WERI-Rb-1 (cell line): ENCODE measurements at regions not wholly inside any gene's neighbourhood (a gene's known extent, or its start where the extent isn't known, plus 50 kb on each side); places are given as distances from the start of the nearest gene placed in this dataset.

Source experiments
- DNase-seq: peaks from one replicate; pipeline ENCODE4 v3.0.0-alpha.2; 2020
- H3K27ac ChIP-seq: fragments of 250-450 bp; sonication (Bioruptor Pico); 2 replicates; pipeline ENCODE4 v1.5.1; 2020; ENCODE audit warnings: mild to moderate bottlenecking, moderate library complexity
- H3K27me3 ChIP-seq: fragments of 250-450 bp; sonication (Bioruptor Pico); 2 replicates; pipeline ENCODE4 v1.5.1; 2021; ENCODE audit warnings: mild to moderate bottlenecking, low read depth, moderate library complexity; ENCODE audit not compliant: insufficient read depth, severe bottlenecking
- H3K36me3 ChIP-seq: fragments of 250-450 bp; sonication (Bioruptor Pico); 2 replicates; pipeline ENCODE4 v1.5.1; 2020; ENCODE audit warnings: mild to moderate bottlenecking, moderate library complexity
- H3K4me3 ChIP-seq: 2 replicates; pipeline ENCODE4 v1.5.1; 2011; ENCODE audit warnings: low read depth, mild to moderate bottlenecking, control low read depth, low read length
- H3K9me3 ChIP-seq: fragments of 250-450 bp; sonication (Bioruptor Pico); 2 replicates; pipeline ENCODE4 v1.5.1; 2021; ENCODE audit warnings: mild to moderate bottlenecking, moderate library complexity; ENCODE audit not compliant: severe bottlenecking
- TF ChIP-seq, protein P1 (sequence below): IDR thresholded peaks from 2 replicates; pipeline ENCODE4 v1.5.1; 2011; ENCODE audit warnings: low read depth, mild to moderate bottlenecking, control low read depth, inconsistent platforms, low read length

DNA sequence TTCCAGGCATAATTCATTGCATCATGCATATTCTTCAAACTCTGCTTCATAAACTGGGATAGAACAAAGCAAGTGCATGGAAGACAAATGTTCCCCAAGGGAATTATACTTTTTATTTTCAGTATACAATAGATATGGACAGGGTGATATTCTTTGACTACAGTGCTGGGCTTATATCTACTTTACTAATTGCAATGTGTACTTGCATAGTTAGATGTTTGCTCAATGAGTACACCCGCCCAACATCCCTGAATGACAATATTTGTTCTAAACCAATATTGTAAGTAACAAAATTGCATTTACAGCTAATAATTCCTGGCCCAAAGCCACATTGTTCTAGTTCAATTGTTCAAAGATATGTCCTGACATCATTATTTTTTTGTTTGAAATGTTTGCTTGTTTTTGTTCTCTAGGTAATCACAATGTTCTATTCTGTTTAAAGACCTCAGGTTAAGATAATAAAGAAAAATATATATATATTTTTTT lies 171.4 kb downstream of the PTN start:
- Histone ChIP-seq H3K9me3 (no peaks in the 10 kb centered on the region), H3K4me3 (no peak overlapping the region), H3K36me3 (no peaks in the 10 kb centered on the region), H3K27ac (no peak overlapping the region), H3K27me3 (no peaks in the 10 kb centered on the region)
- TF ChIP-seq, protein P1, sequence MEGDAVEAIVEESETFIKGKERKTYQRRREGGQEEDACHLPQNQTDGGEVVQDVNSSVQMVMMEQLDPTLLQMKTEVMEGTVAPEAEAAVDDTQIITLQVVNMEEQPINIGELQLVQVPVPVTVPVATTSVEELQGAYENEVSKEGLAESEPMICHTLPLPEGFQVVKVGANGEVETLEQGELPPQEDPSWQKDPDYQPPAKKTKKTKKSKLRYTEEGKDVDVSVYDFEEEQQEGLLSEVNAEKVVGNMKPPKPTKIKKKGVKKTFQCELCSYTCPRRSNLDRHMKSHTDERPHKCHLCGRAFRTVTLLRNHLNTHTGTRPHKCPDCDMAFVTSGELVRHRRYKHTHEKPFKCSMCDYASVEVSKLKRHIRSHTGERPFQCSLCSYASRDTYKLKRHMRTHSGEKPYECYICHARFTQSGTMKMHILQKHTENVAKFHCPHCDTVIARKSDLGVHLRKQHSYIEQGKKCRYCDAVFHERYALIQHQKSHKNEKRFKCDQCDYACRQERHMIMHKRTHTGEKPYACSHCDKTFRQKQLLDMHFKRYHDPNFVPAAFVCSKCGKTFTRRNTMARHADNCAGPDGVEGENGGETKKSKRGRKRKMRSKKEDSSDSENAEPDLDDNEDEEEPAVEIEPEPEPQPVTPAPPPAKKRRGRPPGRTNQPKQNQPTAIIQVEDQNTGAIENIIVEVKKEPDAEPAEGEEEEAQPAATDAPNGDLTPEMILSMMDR: no peak
- no peak for DNase-seq

DNA sequence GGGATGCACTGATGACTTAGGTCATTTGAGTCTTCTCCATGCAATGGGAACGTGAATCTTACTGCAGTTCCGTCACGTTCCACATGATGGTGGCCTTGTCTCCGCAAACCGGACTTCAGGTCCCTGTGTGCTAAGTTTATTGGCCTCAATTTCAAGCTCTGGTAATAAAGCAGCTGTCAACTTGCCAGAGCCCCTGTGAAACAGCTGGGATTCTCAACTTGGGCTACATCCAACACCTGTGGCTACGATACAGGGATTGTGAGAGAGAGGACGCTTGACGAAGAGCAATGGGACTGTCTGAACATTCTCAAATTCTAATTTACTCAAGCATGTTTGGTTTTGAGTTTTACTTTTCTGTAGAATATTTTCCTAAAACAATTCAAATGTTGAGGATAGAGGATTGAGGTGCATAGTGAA lies 174.2 kb downstream of the PTN start:
- Histone ChIP-seq H3K9me3 (no peaks in the 10 kb centered on the region), H3K36me3 (no peaks in the 10 kb centered on the region), H3K4me3 (no peak overlapping the region), H3K27me3 (no peaks in the 10 kb centered on the region), H3K27ac (no peak overlapping the region)
- DNase-seq: peak; percentile 49
- TF ChIP-seq, protein P1: peak; percentile 88

DNA sequence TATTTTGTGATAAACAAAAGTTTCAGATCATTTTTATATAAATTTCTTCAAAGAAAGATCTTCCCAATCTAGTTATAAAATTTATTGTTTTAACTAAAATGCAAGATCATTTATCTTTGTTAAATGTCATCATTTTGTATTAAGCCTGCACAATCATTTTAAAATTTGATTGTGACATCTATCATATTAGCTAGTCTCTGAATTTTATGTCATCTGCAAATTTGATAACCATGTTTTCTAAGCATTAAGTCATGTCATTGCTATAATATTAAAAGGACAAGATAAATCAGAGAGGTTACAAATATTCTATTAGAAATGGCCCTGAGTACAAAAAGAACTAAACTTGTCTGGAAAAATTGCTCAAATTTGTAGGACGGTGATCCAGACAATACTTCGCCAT lies 175.9 kb downstream of the PTN start:
- H3K4me3 ChIP-seq: no peak overlapping the region
- TF ChIP-seq, protein P1: no peak
- H3K27ac ChIP-seq: no peak overlapping the region
- no peaks in the 10 kb centered on the region for H3K9me3 ChIP-seq
- no peaks in the 10 kb centered on the region for H3K27me3 ChIP-seq
- H3K36me3 ChIP-seq: no peaks in the 10 kb centered on the region
- DNase-seq: no peak

DNA sequence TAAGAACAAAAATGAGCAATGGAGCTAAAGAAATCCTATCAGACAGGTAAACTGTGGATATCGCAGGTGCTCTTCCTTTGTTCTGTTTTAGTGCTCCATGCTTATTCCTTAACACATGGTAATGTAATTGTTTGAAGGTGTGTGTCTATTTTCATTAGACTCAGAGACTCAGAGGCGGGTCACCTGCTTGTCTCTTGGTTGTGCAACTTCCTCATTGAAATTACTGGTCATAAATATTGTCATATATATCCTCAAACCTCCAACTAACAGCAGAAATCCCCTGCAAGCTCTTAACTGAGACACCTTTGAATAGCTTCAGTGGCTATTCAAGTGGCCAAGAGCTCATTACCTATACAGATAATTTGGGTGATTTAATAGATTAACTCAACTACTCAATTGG lies 177.2 kb downstream of the PTN start:
- Histone ChIP-seq H3K27ac (no peak overlapping the region), H3K9me3 (no peaks in the 10 kb centered on the region), H3K36me3 (no peaks in the 10 kb centered on the region), H3K4me3 (no peak overlapping the region), H3K27me3 (no peaks in the 10 kb centered on the region)
- no peak for DNase-seq
- TF ChIP-seq, protein P1: no peak

DNA sequence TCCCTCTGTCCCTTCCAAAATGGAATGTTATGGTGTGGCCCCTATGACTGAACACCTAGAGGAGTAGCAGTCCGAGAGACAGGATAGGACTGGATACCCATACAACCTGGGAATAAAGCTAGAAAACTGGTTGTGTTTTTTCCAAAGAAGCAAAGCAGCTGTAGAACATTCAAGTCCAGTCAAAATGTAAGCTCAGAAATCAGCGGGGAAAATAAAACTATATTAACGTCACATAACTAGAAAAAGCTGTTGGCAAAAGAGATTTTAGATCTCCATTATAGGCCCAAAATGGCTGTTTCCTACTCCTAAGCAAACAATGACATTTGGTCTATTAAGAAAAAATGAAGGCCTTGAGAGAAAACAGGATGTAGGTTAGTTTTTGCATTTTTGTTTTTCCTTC lies 177.7 kb downstream of the PTN start:
- TF ChIP-seq, protein P1: no peak

DNA sequence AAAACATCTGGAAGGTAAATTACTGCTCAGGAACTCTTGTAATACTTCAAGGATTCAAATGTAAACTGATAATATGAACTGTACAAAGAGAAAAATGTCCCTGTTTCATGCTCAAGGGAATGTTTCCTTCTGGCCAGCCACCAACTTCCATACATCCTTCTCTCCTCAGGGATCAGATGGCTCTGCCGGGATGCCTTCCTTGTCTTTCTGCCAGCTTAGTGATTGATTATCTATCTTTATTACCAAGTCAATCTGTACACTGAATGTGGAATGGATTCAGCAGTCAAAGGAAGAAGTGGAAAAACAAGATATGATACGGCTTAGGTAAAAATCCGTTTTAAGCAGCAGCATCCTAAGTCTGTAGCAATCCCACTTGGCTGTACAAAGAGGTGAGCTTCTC lies 178.3 kb downstream of the PTN start:
- no peaks in the 10 kb centered on the region for H3K9me3 ChIP-seq
- H3K4me3 ChIP-seq: no peak overlapping the region
- no peaks in the 10 kb centered on the region for H3K27me3 ChIP-seq
- TF ChIP-seq, protein P1: no peak
- no peak for DNase-seq
- H3K27ac ChIP-seq: no peak overlapping the region
- H3K36me3 ChIP-seq: no peaks in the 10 kb centered on the region

More for the DNA sequence above, 177.7 kb downstream of the PTN start:
- DNase-seq: no peak
- Histone ChIP-seq H3K27me3 (no peaks in the 10 kb centered on the region), H3K4me3 (no peak overlapping the region), H3K36me3 (no peaks in the 10 kb centered on the region), H3K27ac (no peak overlapping the region), H3K9me3 (no peaks in the 10 kb centered on the region)
